Spleen (tissue), 7 donors: ENCODE measurements at regions not wholly inside any gene's neighbourhood (a gene's known extent, or its start where the extent isn't known, plus 50 kb on each side); places are given as distances from the start of the nearest gene placed in this dataset.

Experiments
- POLR2A ChIP-seq, 3 donors: fragments of 450-650 bp; IDR thresholded peaks; one replicate each; pipeline ENCODE4 v1.5.1; 2017; ENCODE audit warnings: antibody characterized with exemption in 3 of 3, mild to moderate bottlenecking in 1 of 3
- TF ChIP-seq, protein P1 (sequence below), 11 experiments: fragments of 200-600 bp in 7 of 11; fragments of 450-650 bp in 4 of 11; sonication (generic) in 4 of 11; IDR thresholded peaks in 8 of 11; conservative IDR thresholded peaks in 3 of 11; 1 replicate in 7 of 11; 2 replicates in 4 of 11; pipeline versions ENCODE4 v1.4.0 to v1.8.0; 2016 to 2021; ENCODE audit warnings: antibody characterized with exemption in 11 of 11, inconsistent platforms in 4 of 11, mild to moderate bottlenecking in 1 of 11
- donor health status: DM: no; HTN: no; CAD: no; lungs with moderate emphysema.
- donor health status: DM: no; HTN: no; CAD: no.
- donor health status: DM: no; HTN: no; CAD: no.

DNA sequence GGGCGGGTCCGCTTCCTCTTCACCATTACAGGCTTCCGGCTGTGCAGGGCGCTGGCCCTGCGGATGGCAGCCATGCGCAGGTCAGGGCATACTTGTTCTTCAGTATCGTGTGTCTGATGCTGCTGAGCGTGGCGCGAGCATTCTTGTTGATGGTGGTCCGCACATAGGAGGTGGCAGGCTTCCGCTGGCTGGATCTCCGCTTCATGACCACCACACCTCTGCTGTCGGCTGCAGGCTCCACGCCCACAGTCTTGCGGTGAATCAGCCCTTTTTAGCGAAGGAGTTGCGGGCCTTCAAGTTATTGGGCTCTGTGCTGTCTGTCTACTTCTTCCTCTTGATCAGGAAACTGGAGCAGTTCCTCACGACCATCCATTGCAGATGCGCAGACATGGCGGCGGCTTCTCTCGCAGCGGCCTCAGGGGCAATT, 62.4 kb upstream of the ZNF608 start:
- TF ChIP-seq, protein P1, sequence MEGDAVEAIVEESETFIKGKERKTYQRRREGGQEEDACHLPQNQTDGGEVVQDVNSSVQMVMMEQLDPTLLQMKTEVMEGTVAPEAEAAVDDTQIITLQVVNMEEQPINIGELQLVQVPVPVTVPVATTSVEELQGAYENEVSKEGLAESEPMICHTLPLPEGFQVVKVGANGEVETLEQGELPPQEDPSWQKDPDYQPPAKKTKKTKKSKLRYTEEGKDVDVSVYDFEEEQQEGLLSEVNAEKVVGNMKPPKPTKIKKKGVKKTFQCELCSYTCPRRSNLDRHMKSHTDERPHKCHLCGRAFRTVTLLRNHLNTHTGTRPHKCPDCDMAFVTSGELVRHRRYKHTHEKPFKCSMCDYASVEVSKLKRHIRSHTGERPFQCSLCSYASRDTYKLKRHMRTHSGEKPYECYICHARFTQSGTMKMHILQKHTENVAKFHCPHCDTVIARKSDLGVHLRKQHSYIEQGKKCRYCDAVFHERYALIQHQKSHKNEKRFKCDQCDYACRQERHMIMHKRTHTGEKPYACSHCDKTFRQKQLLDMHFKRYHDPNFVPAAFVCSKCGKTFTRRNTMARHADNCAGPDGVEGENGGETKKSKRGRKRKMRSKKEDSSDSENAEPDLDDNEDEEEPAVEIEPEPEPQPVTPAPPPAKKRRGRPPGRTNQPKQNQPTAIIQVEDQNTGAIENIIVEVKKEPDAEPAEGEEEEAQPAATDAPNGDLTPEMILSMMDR (IDR thresholded peaks at IDR 0.05 in 8 of 11, conservative IDR thresholded peaks at IDR 0.05 in 3 of 11) = no peak
- no peak for TF ChIP-seq POLR2A (IDR thresholded peaks at IDR 0.05)
